ENCODE measurements at regions not wholly inside any gene's neighbourhood (a gene's known extent, or its start where the extent isn't known, plus 50 kb on each side); places are given as distances from the start of the nearest gene placed in this dataset.

DNA sequence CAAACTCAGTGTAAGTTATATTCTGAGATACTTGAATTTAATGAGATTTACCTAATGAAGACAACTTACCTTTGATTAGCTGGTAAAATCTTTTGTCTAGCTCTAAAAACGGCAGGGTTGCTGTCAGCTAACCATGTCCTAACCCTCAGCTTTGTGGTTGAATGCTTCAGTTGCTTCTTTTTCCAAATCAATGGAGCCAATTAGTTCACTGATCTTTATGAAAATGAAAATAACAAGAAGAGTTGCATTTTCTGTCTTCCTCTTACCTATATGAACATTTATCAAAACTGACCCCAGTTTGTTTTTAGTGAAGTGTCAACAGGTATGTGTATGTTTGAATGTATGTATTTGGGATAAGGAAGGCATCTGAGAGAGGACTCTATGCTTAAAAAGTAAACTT, 253.1 kb upstream of the MTPN start:
- POLR2A ChIA-PET (ENCODE audit: unreplicated experiment) = no interaction called here
- no peak overlapping the region for H2AK9ac ChIP-seq (replicated peaks; ENCODE audit: low read depth, low read length, poor library complexity)
- CTCF ChIA-PET = no interaction called here
- H2AFZ ChIP-seq (replicated peaks; ENCODE audit: low read length, poor library complexity) = no peak overlapping the region
- no peak overlapping the region for H2BK15ac ChIP-seq (ENCODE audit: low read depth, low read length)
- TF ChIP-seq CHD1 (IDR thresholded peaks at IDR 0.05; ENCODE audit: low read depth, low read length) = no peak
- TF ChIP-seq, protein P1, sequence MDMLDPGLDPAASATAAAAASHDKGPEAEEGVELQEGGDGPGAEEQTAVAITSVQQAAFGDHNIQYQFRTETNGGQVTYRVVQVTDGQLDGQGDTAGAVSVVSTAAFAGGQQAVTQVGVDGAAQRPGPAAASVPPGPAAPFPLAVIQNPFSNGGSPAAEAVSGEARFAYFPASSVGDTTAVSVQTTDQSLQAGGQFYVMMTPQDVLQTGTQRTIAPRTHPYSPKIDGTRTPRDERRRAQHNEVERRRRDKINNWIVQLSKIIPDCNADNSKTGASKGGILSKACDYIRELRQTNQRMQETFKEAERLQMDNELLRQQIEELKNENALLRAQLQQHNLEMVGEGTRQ (IDR thresholded peaks at IDR 0.05; ENCODE audit: low read depth, low read length) = no peak
- TF ChIP-seq NFE2L2 (IDR thresholded peaks at IDR 0.05; ENCODE audit: low read depth, low read length) = no peak
- no peak for TF ChIP-seq MAZ (IDR thresholded peaks at IDR 0.05; ENCODE audit: borderline replicate concordance, low read depth, low read length)
- TF ChIP-seq CEBPB (IDR thresholded peaks at IDR 0.05; ENCODE audit: low read depth, low read length) = no peak
- TF ChIP-seq MXI1 (IDR thresholded peaks at IDR 0.05; ENCODE audit: borderline replicate concordance, low read depth, low read length) = no peak
- no peak for TF ChIP-seq SMC3 (IDR thresholded peaks at IDR 0.05; ENCODE audit: low read depth, low read length)
- no peak for TF ChIP-seq RAD21 (IDR thresholded peaks at IDR 0.05; ENCODE audit: low read length)
- TF ChIP-seq, protein P2, sequence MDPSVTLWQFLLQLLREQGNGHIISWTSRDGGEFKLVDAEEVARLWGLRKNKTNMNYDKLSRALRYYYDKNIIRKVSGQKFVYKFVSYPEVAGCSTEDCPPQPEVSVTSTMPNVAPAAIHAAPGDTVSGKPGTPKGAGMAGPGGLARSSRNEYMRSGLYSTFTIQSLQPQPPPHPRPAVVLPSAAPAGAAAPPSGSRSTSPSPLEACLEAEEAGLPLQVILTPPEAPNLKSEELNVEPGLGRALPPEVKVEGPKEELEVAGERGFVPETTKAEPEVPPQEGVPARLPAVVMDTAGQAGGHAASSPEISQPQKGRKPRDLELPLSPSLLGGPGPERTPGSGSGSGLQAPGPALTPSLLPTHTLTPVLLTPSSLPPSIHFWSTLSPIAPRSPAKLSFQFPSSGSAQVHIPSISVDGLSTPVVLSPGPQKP (IDR thresholded peaks at IDR 0.05; ENCODE audit: borderline replicate concordance, low read depth, low read length) = no peak
- no peak for TF ChIP-seq MAFK (IDR thresholded peaks at IDR 0.05; ENCODE audit: low read depth, low read length)
- TF ChIP-seq BHLHE40 (IDR thresholded peaks at IDR 0.05; ENCODE audit: low read depth, low read length) = no peak
- TF ChIP-seq RFX5 (IDR thresholded peaks at IDR 0.05; ENCODE audit: low read depth, low read length) = no peak
- no peak for TF ChIP-seq POLR2A (IDR thresholded peaks at IDR 0.05; ENCODE audit: low read depth, low read length)
- TF ChIP-seq, protein P3, sequence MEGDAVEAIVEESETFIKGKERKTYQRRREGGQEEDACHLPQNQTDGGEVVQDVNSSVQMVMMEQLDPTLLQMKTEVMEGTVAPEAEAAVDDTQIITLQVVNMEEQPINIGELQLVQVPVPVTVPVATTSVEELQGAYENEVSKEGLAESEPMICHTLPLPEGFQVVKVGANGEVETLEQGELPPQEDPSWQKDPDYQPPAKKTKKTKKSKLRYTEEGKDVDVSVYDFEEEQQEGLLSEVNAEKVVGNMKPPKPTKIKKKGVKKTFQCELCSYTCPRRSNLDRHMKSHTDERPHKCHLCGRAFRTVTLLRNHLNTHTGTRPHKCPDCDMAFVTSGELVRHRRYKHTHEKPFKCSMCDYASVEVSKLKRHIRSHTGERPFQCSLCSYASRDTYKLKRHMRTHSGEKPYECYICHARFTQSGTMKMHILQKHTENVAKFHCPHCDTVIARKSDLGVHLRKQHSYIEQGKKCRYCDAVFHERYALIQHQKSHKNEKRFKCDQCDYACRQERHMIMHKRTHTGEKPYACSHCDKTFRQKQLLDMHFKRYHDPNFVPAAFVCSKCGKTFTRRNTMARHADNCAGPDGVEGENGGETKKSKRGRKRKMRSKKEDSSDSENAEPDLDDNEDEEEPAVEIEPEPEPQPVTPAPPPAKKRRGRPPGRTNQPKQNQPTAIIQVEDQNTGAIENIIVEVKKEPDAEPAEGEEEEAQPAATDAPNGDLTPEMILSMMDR (conservative IDR thresholded peaks at IDR 0.05; ENCODE audit: low read depth, low read length) = no peak
- TF ChIP-seq RCOR1 (IDR thresholded peaks at IDR 0.05; ENCODE audit: insufficient replicate concordance, low read length) = no peak
- TF ChIP-seq FOS (IDR thresholded peaks at IDR 0.05; ENCODE audit: low read depth, low read length) = no peak
- no peak overlapping the region for H2BK20ac ChIP-seq (ENCODE audit: low read depth, low read length)
- intact Hi-C loops (cut with micrococcal nuclease) = no loop called here
- H3K4ac ChIP-seq (ENCODE audit: low read depth, low read length) = no peak overlapping the region
- H4K91ac ChIP-seq (ENCODE audit: insufficient read depth, low read depth, low read length) = no peak overlapping the region
- H3K9me1 ChIP-seq (ENCODE audit: insufficient read depth, low read length) = no peaks in the 10 kb centered on the region
- no peak for ATAC-seq (ENCODE audit: low read depth)
- H3K36me3 ChIP-seq (ENCODE audit: control insufficient read depth, insufficient read depth, low read length) = no peaks in the 10 kb centered on the region
- H3K4me3 ChIP-seq (ENCODE audit: insufficient read depth, low read depth, low read length) = no peak overlapping the region
- no peak overlapping the region for H3K27ac ChIP-seq (ENCODE audit: insufficient read depth, low read length)
- dilution Hi-C loops (cut with HindIII; ENCODE audit: low sequenced_read_pairs, unreplicated experiment) = no loop called here
- no peak overlapping the region for H4K8ac ChIP-seq (ENCODE audit: low read depth in 2 of 2, low read length in 2 of 2)
- no peaks in the 10 kb centered on the region for H3K9me3 ChIP-seq (ENCODE audit: control insufficient read depth, insufficient read depth, low read length)
- H3K23ac ChIP-seq (ENCODE audit: low read depth, low read length) = no peak overlapping the region
- H2BK5ac ChIP-seq (ENCODE audit: low read depth, low read length, poor library complexity, severe bottlenecking) = no peak overlapping the region
- H3K79me1 ChIP-seq (ENCODE audit: low read depth in 1 of 2, low read length in 2 of 2) = no peaks in the 10 kb centered on the region
- no TSS peak for BruUV-seq (replicated peaks)
- in situ Hi-C loops (cut with MboI; ENCODE audit: low sequenced_read_pairs) = no loop called here
- WGBS, 2 experiments (ENCODE audit: extremely low coverage in 2 of 2, insufficient read length in 1 of 2) = no CpG with 5 or more reads among the region's 1 CpG
- H4K5ac ChIP-seq (ENCODE audit: low read depth, low read length) = no peak overlapping the region
- no peak overlapping the region for H3K14ac ChIP-seq (replicated peaks; ENCODE audit: low read depth, low read length)
- H4K20me1 ChIP-seq (ENCODE audit: insufficient read depth, low read length) = no peaks in the 10 kb centered on the region
- H2BK120ac ChIP-seq (ENCODE audit: low read depth, low read length) = no peak overlapping the region
- 0 out of 2 replicates have a peak, but pooled peaks cover 2% of the 10 kb centered on the region for H3K4me1 ChIP-seq (ENCODE audit: control insufficient read depth, insufficient read depth, low read length)
- no peaks in the 10 kb centered on the region for H3K27me3 ChIP-seq (ENCODE audit: control insufficient read depth, insufficient read depth, low read length)
- H3K18ac ChIP-seq (ENCODE audit: low read depth, low read length) = no peak overlapping the region
- no peak for DNase-seq
- no peak overlapping the region for H3K4me2 ChIP-seq (ENCODE audit: low read depth, low read length)
- H2AK5ac ChIP-seq (ENCODE audit: low read depth, low read length) = no peak overlapping the region
- H3K9ac ChIP-seq (ENCODE audit: low read depth, low read length) = no peak overlapping the region
- no peak overlapping the region for H3K56ac ChIP-seq (ENCODE audit: extremely low read depth, insufficient read depth, low read length)
